C4-2B (cell line): ENCODE measurements at regions not wholly inside any gene's neighbourhood (a gene's known extent, or its start where the extent isn't known, plus 50 kb on each side); places are given as distances from the start of the nearest gene placed in this dataset.

Experiments used
- H3K27ac ChIP-seq: fragments of 450-650 bp; 2 replicates; pipeline ENCODE4 v1.5.1; 2017
- ZFX ChIP-seq: fragments of 450-650 bp; IDR thresholded peaks from 2 replicates; pipeline ENCODE4 v1.6.1; 2017
- TF ChIP-seq, protein P1 (sequence below): fragments of 450-650 bp; conservative IDR thresholded peaks from 2 replicates; pipeline ENCODE4 v1.5.1; 2017; ENCODE audit warnings: mild to moderate bottlenecking

GRCh38 chr11:131070365-131070764, 154.1 kb upstream of the SNX19 start:
- TF ChIP-seq ZFX: no peak
- TF ChIP-seq, protein P1, sequence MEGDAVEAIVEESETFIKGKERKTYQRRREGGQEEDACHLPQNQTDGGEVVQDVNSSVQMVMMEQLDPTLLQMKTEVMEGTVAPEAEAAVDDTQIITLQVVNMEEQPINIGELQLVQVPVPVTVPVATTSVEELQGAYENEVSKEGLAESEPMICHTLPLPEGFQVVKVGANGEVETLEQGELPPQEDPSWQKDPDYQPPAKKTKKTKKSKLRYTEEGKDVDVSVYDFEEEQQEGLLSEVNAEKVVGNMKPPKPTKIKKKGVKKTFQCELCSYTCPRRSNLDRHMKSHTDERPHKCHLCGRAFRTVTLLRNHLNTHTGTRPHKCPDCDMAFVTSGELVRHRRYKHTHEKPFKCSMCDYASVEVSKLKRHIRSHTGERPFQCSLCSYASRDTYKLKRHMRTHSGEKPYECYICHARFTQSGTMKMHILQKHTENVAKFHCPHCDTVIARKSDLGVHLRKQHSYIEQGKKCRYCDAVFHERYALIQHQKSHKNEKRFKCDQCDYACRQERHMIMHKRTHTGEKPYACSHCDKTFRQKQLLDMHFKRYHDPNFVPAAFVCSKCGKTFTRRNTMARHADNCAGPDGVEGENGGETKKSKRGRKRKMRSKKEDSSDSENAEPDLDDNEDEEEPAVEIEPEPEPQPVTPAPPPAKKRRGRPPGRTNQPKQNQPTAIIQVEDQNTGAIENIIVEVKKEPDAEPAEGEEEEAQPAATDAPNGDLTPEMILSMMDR: no peak; the same call in 1 of the 2 replicates
- H3K27ac ChIP-seq: no peak overlapping the region

- no peak overlapping the region for H3K27ac ChIP-seq
- TF ChIP-seq, protein P1: no peak
- TF ChIP-seq ZFX: no peak
These were observed 156.9 kb upstream of the SNX19 start for GRCh38 chr11:131073167-131073566.

- no peak overlapping the region for H3K27ac ChIP-seq
- TF ChIP-seq, protein P1: no peak
- TF ChIP-seq ZFX: no peak
These were observed 158.3 kb upstream of the SNX19 start for GRCh38 chr11:131074573-131074972.

DNA sequence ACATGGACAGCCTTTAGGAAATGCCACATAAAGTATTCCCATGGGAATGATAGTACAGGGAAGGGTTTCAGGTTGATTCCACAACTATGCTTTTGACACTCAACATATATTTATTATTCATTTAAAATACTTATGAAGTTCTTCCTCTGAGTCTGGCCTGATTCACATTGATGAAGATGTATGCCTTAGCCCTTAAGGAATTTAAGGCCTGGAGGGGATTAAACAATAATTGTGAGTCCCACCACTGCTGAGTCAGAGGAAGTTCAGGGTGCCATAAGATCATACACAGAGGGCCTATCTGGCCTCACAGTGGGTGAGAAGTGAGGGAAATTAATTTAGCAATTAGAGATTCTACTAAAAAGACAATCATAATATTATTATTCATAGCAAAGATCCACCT, 161.1 kb upstream of the SNX19 start:
- no peak for TF ChIP-seq ZFX
- no peak overlapping the region for H3K27ac ChIP-seq

GRCh38 chr11:131079036-131079435, 162.8 kb upstream of the SNX19 start:
- no peak for TF ChIP-seq ZFX
- TF ChIP-seq, protein P1: no peak
- no peak overlapping the region for H3K27ac ChIP-seq

GRCh38 chr11:131089727-131090245, 173.5 kb upstream of the SNX19 start:
- TF ChIP-seq, protein P1: no peak
- TF ChIP-seq ZFX: no peak

DNA sequence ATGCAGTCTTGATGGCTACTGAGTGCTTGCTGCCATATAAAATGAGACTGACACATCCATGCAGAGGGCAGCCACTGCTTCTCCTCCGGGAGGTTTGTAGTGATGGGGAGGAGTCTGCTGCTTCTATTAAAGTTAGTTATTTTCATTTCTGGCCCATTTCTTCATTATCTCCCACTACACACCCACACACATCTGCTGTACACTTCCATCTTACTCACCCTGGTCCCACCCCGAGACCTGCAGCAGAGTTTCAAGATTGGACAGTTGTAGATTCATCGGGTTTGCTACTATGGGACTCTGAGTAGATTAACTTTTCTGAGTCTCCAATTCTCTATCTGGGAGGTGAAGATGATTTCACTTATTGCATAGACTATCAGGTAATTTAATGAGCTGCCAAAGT, 176.2 kb upstream of the SNX19 start:
- TF ChIP-seq, protein P1: no peak
- no peak for TF ChIP-seq ZFX
- H3K27ac ChIP-seq: no peak overlapping the region

More at GRCh38 chr11:131089727-131090245, 173.5 kb upstream of the SNX19 start:
- no peak overlapping the region for H3K27ac ChIP-seq

- no peak overlapping the region for H3K27ac ChIP-seq
- TF ChIP-seq, protein P1: no peak
- no peak for TF ChIP-seq ZFX
These were observed 178.5 kb upstream of the SNX19 start for GRCh38 chr11:131094827-131095226.
